ENCODE measurements at regions not wholly inside any gene's neighbourhood (a gene's known extent, or its start where the extent isn't known, plus 50 kb on each side); places are given as distances from the start of the nearest gene placed in this dataset.
A peak's percentile ranks its signal among the peaks of the same experiment; 100 is the strongest.

DNA sequence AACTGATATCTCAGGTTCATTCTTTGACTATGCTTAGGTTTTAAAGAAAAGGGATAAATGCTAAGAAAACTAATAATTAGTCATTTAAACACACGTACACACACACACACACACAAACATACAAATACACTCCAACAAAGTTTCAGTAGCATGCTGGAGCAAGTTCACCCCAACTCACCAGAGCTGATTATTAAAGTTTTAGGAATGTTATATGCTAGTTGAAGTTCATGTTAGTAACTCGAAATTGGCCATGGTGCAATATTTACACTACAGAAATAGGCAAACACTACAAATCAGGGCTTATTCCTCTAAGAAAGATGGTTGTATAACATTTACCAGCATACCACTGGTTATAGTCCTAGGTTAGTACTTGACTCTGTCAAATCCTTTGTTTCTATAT is 384.0 kb upstream of the DIPK2B start:
- 21 to 65% methylated on average over 2 of the region's 2 CpGs for WGBS, 2 donors
- H3K27me3 ChIP-seq, result no peaks in the 10 kb centered on the region
- no peaks in the 10 kb centered on the region for H3K36me3 ChIP-seq
- ATAC-seq (ENCODE audit: low FRiP score in 2 of 2) (no peak), DNase-seq (no peak)
- H3K4me1 ChIP-seq, result no peaks in the 10 kb centered on the region
- H3K27ac ChIP-seq, result no peak overlapping the region
- TF ChIP-seq POLR2AphosphoS5 (IDR thresholded peaks at IDR 0.05), result no peak
- TF ChIP-seq POLR2A (IDR thresholded peaks at IDR 0.05), result no peak
- TF ChIP-seq, protein P1, sequence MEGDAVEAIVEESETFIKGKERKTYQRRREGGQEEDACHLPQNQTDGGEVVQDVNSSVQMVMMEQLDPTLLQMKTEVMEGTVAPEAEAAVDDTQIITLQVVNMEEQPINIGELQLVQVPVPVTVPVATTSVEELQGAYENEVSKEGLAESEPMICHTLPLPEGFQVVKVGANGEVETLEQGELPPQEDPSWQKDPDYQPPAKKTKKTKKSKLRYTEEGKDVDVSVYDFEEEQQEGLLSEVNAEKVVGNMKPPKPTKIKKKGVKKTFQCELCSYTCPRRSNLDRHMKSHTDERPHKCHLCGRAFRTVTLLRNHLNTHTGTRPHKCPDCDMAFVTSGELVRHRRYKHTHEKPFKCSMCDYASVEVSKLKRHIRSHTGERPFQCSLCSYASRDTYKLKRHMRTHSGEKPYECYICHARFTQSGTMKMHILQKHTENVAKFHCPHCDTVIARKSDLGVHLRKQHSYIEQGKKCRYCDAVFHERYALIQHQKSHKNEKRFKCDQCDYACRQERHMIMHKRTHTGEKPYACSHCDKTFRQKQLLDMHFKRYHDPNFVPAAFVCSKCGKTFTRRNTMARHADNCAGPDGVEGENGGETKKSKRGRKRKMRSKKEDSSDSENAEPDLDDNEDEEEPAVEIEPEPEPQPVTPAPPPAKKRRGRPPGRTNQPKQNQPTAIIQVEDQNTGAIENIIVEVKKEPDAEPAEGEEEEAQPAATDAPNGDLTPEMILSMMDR (IDR thresholded peaks at IDR 0.05), result no peak
- TF ChIP-seq EP300 (IDR thresholded peaks at IDR 0.05), result no peak
- peaks cover 0 to 29% (median 2%) of the 10 kb centered on the region in 4 donors for H3K9me3 ChIP-seq
- H3K4me3 ChIP-seq, result no peak overlapping the region

DNA sequence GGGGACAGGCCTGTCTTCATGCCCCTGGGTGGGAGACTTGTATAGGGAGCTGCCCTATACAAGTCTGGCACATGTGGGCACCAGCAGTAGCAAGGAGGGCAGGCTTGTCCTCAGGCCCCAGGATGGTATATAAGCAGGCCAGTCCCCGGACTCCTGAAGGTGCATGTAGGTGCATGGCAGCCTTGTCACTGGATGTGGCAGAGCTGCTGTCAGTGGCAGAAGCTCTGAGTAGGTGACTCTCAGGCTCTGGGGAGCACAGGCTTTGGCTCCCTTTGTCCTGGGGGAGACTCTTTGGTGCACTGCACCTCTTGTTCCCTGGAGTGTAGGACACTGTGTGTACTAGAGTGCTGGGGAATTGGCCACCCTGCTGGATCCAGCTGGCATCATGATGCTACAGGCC is 376.7 kb upstream of the DIPK2B start:
- ATAC-seq (ENCODE audit: low FRiP score in 2 of 2), result peak in 1 of 2 donors; percentile 49
- no peaks in the 10 kb centered on the region for H3K4me1 ChIP-seq

DNA sequence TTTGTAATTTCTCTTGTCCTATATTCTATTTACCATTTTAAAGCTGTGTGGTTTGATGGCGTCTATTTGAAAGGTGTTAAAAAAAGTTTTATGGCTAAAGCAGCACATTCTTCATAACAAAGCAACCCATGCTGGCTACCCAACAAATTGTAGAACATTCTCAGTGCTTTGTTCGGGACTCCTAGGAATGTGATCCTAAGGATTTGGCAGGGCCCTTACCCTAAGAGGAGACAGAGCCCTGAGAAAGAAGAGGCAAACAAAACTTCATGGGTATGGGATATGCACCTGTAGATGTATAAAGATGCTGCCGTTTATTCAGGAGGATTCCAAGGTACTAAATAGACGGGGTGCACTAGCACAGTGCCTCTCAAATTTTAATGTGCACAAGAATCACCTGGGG is 370.8 kb upstream of the DIPK2B start:
- ATAC-seq (ENCODE audit: low FRiP score in 2 of 2), result no peak
- no peaks in the 10 kb centered on the region for H3K9me3 ChIP-seq
- H3K4me1 ChIP-seq, result no peaks in the 10 kb centered on the region
- H3K27me3 ChIP-seq, result no peaks in the 10 kb centered on the region
- H3K4me3 ChIP-seq, result no peak overlapping the region
- DNase-seq, result no peak
- TF ChIP-seq, protein P1 (IDR thresholded peaks at IDR 0.05), result no peak
- TF ChIP-seq POLR2A (IDR thresholded peaks at IDR 0.05), result no peak
- no peak overlapping the region for H3K27ac ChIP-seq
- 72 to 92% methylated on average over 4 of the region's 4 CpGs for WGBS, 2 donors
- H3K36me3 ChIP-seq, result no peaks in the 10 kb centered on the region

More for the DNA sequence above, 376.7 kb upstream of the DIPK2B start:
- WGBS, 2 donors, result 92% methylated on average over 1 of the region's 1 CpG; no CpG with 5 or more reads in 1 of the 2 donors
- Histone ChIP-seq H3K27me3 (no peaks in the 10 kb centered on the region), H3K4me3 (no peak overlapping the region), H3K9me3 (peaks cover 0 to 18% (median 2%) of the 10 kb centered on the region in 4 donors), H3K36me3 (no peaks in the 10 kb centered on the region), H3K27ac (no peak overlapping the region)
- no peak for DNase-seq
- no peak for TF ChIP-seq POLR2A (IDR thresholded peaks at IDR 0.05)
- TF ChIP-seq, protein P1 (IDR thresholded peaks at IDR 0.05), result no peak
- TF ChIP-seq EP300 (IDR thresholded peaks at IDR 0.05), result no peak
- TF ChIP-seq POLR2AphosphoS5 (IDR thresholded peaks at IDR 0.05), result no peak

DNA sequence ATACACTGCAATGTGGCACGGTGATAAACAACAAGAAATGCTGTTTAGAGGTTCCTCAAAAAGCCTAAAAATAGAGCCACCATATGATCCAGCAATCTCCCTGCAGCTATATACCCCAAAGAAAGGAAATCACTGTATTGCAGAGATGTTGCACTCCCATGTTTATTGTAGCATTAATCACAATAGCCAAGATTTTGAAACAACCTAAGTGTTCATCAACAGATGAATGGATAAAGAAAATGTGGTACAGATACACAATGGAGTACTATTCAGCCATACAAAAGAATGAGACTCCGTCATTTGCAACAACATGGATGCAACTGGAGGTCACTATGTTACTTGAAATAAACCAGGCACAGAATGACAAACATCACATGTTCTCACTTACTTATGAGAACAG is 365.8 kb upstream of the DIPK2B start:
- DNase-seq (no peak), ATAC-seq (ENCODE audit: low FRiP score in 2 of 2) (no peak)
- Histone ChIP-seq H3K27ac (no peak overlapping the region), H3K27me3 (no peaks in the 10 kb centered on the region), H3K36me3 (no peaks in the 10 kb centered on the region), H3K4me1 (no peaks in the 10 kb centered on the region), H3K9me3 (no peaks in the 10 kb centered on the region), H3K4me3 (no peak overlapping the region)
- TF ChIP-seq, protein P1 (IDR thresholded peaks at IDR 0.05), result no peak
- TF ChIP-seq POLR2A (IDR thresholded peaks at IDR 0.05) (no peak), POLR2AphosphoS5 (IDR thresholded peaks at IDR 0.05) (no peak), EP300 (IDR thresholded peaks at IDR 0.05) (no peak)
- WGBS, 2 donors, result 75 to 79% methylated on average over 2 of the region's 2 CpGs

DNA sequence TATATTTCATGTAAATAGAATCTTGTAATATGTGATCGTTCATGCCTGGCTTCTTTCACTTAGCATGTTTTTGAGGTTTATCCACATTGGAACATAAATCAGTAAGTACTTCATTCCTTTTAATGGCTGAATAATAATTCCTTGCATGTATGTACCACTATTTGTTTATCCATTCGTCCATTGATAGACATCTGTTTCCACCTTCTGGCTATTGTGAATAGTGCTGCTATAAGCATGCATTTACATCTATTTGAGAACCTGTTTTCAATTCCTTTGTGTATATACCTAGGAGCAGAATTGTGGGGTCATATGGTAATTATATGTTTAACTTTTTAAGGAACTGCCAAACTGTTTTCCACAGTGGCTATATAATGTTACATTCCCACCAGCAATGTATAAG is 356.7 kb upstream of the DIPK2B start:
- DNase-seq (no peak), ATAC-seq (ENCODE audit: low FRiP score in 2 of 2) (no peak)
- no peaks in the 10 kb centered on the region for H3K36me3 ChIP-seq
- no peaks in the 10 kb centered on the region for H3K9me3 ChIP-seq
- no peak overlapping the region for H3K4me3 ChIP-seq
- TF ChIP-seq, protein P1 (IDR thresholded peaks at IDR 0.05), result no peak
- no peak for TF ChIP-seq EP300 (IDR thresholded peaks at IDR 0.05)
- no peak for TF ChIP-seq POLR2AphosphoS5 (IDR thresholded peaks at IDR 0.05)
- 38 to 45% methylated on average over 2 of the region's 2 CpGs for WGBS, 2 donors
- H3K27ac ChIP-seq, result no peak overlapping the region
- no peaks in the 10 kb centered on the region for H3K4me1 ChIP-seq
- H3K27me3 ChIP-seq, result no peaks in the 10 kb centered on the region
